GM21786 (cell line): ENCODE measurements at regions not wholly inside any gene's neighbourhood (a gene's known extent, or its start where the extent isn't known, plus 50 kb on each side); places are given as distances from the start of the nearest gene placed in this dataset.

Experiments
- ATAC-seq: cut with Tn5 transposase; IDR thresholded peaks from one replicate; pipeline ENCODE4 v1.9.1; 2021; ENCODE audit not compliant: unreplicated experiment

GRCh38 chr3:68328049-68328448 is 604.3 kb downstream of the TAFA4 start:
- ATAC-seq = no peak

GRCh38 chr3:68315964-68316363 is 616.4 kb downstream of the TAFA4 start:
- ATAC-seq = no peak

DNA sequence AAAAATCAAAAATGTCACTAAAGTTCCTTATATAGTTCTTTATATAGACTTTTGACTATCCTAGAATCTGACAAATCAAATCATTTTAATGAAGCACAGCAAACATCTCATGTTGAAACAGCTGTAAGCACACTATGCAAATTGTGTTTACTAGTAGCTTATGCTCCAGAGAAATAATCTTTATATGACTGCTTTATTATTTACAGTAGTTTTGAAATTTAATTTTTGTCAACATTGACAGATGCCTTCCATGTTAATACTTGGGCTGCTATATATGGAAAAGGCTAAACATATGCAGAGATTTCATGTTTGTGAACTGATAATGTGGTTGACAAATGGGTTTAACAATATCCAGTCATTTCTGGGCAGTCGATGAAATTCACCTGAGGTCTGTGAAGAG is 616.8 kb downstream of the TAFA4 start:
- ATAC-seq = no peak

DNA sequence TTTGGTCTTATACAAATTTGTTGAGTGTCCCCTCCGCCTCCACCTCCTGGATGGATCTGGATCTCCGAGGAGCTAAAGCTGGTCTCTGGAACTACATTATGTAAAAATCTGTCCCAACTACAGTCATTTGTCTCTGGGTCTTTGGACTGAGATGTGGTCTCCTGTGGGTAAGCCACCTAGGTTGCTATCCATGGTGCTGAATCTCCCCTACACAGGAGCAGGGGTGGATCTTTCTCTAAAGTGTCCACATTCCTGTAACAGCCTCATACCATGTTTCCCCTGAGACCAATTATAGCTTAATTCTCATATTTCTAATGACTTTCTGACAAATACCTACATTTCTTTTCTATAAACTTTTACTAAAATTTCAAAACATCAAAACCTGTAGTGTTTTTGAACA is 625.8 kb downstream of the TAFA4 start:
- ATAC-seq = no peak

DNA sequence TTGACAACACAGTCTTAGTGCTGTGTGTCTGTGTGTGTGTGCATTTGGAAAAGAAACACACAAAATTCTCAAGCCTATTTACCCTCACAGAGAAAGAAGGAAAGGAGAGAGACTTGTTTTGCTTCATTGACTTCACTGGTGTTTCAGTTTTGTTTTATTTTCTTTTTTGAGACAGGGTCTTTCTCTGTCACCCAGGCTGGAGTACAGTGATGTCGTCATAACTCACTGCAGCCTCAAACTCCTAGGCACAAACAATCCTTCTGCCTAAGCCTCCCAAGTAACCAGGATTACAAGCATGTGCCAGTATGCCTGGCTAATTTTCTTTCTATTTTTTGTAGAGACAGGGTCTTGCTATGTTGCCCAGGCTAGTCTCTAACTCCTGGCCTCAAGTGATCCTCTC is 636.9 kb downstream of the TAFA4 start:
- no peak for ATAC-seq

GRCh38 chr3:68290333-68290732 is 635.9 kb upstream of the SUCLG2 start:
- no peak for ATAC-seq

- no peak for ATAC-seq
These were observed 633.7 kb upstream of the SUCLG2 start for GRCh38 chr3:68288085-68288484.

DNA sequence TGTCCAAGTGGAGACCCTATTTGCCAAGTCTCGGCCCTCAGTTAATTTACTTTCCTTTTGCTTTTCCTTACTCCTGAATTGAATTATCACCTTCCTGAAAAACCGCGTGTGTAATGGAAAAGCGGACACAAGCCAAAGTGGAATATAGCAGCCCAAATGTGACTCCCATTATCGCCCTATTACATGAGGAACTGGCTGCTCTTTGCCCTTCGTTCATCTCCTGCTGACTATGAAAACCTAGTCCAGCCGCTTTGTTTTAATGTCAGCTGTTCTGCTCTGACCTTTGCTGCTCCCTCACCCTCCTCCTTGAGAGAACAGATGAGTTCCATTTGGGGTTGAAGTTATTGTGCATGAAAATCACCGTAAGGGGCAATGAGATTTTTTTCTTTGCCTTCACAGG is 632.7 kb upstream of the SUCLG2 start:
- no peak for ATAC-seq

DNA sequence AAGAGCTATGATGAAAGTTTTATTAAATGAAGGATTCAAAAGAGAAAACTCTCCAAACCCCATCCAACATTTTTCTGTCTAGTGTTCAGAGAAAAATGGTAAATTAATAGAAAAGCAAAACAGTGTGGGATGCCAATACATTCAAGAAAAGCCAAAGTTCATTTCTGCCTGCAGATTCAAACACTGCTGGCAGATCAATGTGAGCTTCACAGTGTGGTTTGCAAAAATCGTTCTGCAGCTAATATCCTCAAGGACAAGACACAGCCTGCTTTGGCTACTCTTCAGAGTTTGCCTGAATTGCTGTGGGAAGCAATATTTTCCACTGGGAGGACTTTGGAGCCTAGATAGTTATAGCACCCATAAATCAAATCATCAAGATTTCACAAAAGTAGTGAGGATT is 619.9 kb upstream of the SUCLG2 start:
- ATAC-seq = no peak

DNA sequence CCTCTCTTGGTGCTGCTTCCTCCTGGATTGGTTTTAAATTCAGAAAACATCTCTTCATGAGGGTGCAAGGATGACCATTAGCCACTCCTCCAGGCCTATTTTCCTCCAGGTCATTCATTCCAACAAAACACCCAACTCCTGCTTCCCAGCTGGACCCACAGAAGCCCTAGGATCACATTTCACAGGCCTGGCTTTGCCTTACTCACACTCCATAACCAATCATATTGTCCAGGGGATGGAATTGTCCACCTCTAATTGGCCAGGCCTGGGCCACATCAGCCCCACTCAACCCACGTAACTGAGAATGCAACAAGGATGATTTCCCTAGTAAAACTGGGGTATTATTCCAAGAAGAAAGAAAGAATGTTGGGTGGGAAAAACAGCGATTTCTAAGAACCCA is 616.7 kb upstream of the SUCLG2 start:
- ATAC-seq = no peak

GRCh38 chr3:68256635-68257223 is 602.3 kb upstream of the SUCLG2 start:
- ATAC-seq = no peak

GRCh38 chr3:68249265-68249664 is 594.9 kb upstream of the SUCLG2 start:
- no peak for ATAC-seq

GRCh38 chr3:68242606-68243005 is 588.2 kb upstream of the SUCLG2 start:
- no peak for ATAC-seq

DNA sequence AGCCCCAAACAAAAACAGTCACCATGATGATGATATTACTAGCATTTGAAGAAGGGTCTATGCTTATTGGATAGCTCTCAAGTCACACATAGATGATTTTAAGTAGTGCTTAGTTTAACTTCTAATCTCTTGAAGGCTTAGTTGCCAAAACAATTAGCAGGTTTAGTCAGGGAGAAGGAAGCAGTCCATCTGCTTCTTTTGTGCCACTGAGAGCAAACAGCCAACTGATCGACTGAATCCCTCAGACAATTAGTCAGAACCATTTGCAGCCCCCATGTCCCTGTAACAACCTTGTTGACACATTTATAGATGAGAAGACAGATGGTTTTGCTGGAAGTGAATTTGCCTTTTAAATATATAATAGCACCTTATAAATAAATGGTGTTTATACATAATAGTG is 585.1 kb upstream of the SUCLG2 start:
- ATAC-seq = no peak

GRCh38 chr3:68234076-68234780 is 579.8 kb upstream of the SUCLG2 start:
- ATAC-seq = no peak

GRCh38 chr3:68228856-68229255 is 574.4 kb upstream of the SUCLG2 start:
- no peak for ATAC-seq

DNA sequence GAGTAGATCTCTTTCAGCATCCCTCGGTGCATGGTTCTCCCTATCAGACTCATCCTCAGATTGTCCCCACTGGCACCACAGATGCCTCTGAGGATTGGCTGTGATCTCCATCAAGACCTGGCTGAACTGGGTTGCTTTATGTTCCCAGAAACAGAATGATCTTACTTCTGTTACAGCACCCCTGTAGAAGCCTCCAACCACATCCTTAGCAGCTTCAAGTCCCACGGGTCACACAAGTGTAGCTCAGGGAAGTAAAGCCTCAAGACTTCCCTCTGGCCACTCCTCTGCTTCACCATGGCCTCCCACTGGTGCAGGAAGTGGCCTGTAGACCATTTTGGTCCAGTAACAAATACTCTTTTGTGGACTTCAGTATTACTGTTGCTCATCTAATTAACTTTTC is 566.4 kb upstream of the SUCLG2 start:
- no peak for ATAC-seq

DNA sequence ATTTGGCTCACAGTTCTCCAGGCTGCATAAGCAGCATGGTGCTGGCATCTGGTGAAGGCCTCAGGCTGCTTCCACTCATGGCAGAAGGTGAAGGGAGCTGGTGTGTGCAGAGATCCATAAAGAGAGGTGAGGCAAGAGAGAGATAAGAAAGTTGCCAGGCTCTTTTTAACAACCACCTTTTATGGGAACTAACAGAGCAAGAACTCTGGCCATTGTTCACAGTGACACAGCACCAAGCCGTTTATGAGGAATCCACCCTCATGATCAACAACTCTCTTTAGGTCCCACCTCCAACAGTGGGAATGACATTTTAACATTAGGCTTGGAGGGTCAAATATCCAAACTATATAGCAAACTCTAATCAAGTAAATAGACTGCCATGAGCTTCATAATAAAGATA is 557.2 kb upstream of the SUCLG2 start:
- ATAC-seq = no peak

GRCh38 chr3:68210635-68211034 is 556.2 kb upstream of the SUCLG2 start:
- no peak for ATAC-seq

- ATAC-seq = no peak
These were observed 552.9 kb upstream of the SUCLG2 start for GRCh38 chr3:68207327-68207726.

DNA sequence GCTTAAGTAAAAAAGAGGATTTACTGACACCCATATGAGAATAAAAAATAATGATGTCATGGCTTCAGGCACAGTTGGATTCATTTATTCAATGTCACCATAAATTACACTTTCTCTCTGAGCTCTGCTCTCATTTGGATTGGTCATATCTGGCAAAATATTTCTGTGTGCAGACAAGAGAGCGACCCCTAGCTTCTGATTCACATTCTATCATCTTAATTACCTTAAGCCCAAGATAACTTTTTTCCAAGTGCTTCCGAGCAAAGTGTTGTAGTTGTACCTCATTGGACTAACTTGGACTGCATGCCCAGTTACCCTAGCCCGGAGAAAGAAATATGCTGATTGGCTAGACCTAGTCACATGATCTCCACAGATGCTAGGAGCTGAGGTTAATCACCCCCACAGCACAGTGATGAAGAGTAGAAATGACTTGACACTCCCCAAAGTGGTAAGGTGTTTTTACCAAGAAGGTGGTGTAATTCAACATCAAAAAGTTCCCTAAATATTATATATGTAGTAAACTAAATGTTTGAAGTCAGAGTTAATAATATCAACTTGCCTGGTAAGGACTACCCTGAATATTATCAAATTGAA is 552.2 kb upstream of the SUCLG2 start:
- ATAC-seq = no peak

DNA sequence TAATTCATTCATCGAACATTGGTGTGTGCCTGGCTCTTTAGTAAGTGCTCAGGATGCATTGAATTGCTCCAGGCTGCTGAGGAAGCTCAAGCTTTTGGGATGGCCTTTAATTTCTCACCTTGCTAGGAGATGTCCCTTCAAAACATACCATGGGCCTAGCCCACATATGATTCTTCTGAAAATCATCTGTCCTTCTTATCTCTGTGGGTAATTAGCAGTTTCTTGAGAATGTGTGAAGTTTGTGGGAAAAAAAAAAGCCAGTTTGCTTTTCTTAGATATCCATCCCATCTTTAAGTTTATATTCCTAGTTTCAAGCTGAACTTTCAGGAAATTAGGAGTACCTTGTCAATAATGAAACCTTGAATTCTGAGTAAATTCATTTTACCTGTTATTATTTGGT is 532.3 kb upstream of the SUCLG2 start:
- ATAC-seq = no peak

DNA sequence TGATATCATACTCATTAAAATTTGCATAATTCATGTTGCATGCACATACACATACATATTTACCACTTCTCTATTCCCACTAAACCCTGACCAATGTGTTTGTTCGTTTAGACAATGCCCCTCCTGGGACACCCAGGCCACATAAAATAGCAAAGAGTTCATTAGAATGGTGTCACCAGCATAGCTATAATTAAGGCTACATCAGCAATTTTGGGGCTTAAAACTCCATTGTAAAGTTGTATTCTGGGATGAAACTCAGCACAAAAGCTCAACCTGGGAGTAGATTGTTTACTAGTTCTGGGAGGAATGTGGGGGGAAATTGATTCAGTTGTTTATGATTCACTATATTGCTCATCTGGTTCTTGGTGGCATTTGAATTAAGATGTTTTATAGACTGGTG is 522.2 kb upstream of the SUCLG2 start:
- no peak for ATAC-seq
